Loucy (cell line): ENCODE measurements at regions not wholly inside any gene's neighbourhood (a gene's known extent, or its start where the extent isn't known, plus 50 kb on each side); places are given as distances from the start of the nearest gene placed in this dataset.

Experiments
- CTCF ChIP-seq: fragments of 200-600 bp; sonication (generic); conservative IDR thresholded peaks from 2 replicates; pipeline ENCODE4 v1.5.1; 2014; ENCODE audit warnings: mild to moderate bottlenecking, antibody characterized with exemption, low read length
- EZH2phosphoT487 ChIP-seq: fragments of 200-600 bp; IDR thresholded peaks from 2 replicates; pipeline ENCODE4 v1.6.1; 2018; ENCODE audit warnings: antibody characterized with exemption, mild to moderate bottlenecking, moderate library complexity, borderline replicate concordance

- no peak for TF ChIP-seq CTCF
- no peak for TF ChIP-seq EZH2phosphoT487
These were observed 253.3 kb upstream of the TCF4 start for GRCh38 chr18:55841314-55841713.
